ENCODE measurements at regions not wholly inside any gene's neighbourhood (a gene's known extent, or its start where the extent isn't known, plus 50 kb on each side); places are given as distances from the start of the nearest gene placed in this dataset.
"Not testable (repeated sequence)": the region's sequence is repeated elsewhere in the genome, so short reads cannot be mapped to it uniquely, and the experiment has no call there.

- DNase-seq (ENCODE audit: low spot score); H3K4me3 ChIP-seq; H3K36me3 ChIP-seq; H3K27ac ChIP-seq; ATAC-seq (ENCODE audit: insufficient number of reproducible peaks, low FRiP score, low read depth); H3K27me3 ChIP-seq (replicated peaks; ENCODE audit: insufficient read depth); H3K9me3 ChIP-seq; H3K4me1 ChIP-seq (ENCODE audit: control insufficient read depth in 1 of 2, low read depth in 2 of 2): not testable (repeated sequence)
Observed at GRCh38 chr18:14460364-14460763, 83.0 kb downstream of the POTEC start.

GRCh38 chr18:14459826-14460225, 83.6 kb downstream of the POTEC start:
- not testable (repeated sequence) for H3K4me3 ChIP-seq; H3K4me1 ChIP-seq (ENCODE audit: control insufficient read depth in 1 of 2, low read depth in 2 of 2); H3K27ac ChIP-seq; H3K9me3 ChIP-seq; H3K27me3 ChIP-seq (replicated peaks; ENCODE audit: insufficient read depth); ATAC-seq (ENCODE audit: insufficient number of reproducible peaks, low FRiP score, low read depth); H3K36me3 ChIP-seq; DNase-seq (ENCODE audit: low spot score)

GRCh38 chr18:14458009-14458945, 85.1 kb downstream of the POTEC start:
- TF ChIP-seq CTCF (IDR thresholded peaks at IDR 0.05): peak; percentile 62
- DNase-seq (ENCODE audit: low spot score): not testable (repeated sequence)

GRCh38 chr18:14450637-14451009, 92.8 kb downstream of the POTEC start:
- H3K27ac ChIP-seq; H3K27me3 ChIP-seq (replicated peaks; ENCODE audit: insufficient read depth); H3K9me3 ChIP-seq; H3K4me1 ChIP-seq (ENCODE audit: control insufficient read depth in 1 of 2, low read depth in 2 of 2); DNase-seq (ENCODE audit: low spot score); H3K36me3 ChIP-seq; ATAC-seq (ENCODE audit: insufficient number of reproducible peaks, low FRiP score, low read depth): not testable (repeated sequence)
- peak overlapping the region; percentile 67 for H3K4me3 ChIP-seq

More at GRCh38 chr18:14458009-14458945, 85.1 kb downstream of the POTEC start:
- H3K9me3 ChIP-seq; H3K27ac ChIP-seq; H3K27me3 ChIP-seq (replicated peaks; ENCODE audit: insufficient read depth); H3K4me1 ChIP-seq (ENCODE audit: control insufficient read depth in 1 of 2, low read depth in 2 of 2); H3K36me3 ChIP-seq; ATAC-seq (ENCODE audit: insufficient number of reproducible peaks, low FRiP score, low read depth): not testable (repeated sequence)
- peak overlapping the region; percentile 63 for H3K4me3 ChIP-seq

GRCh38 chr18:14449995-14450636, 93.3 kb downstream of the POTEC start:
- not testable (repeated sequence) for H3K36me3 ChIP-seq; DNase-seq (ENCODE audit: low spot score); ATAC-seq (ENCODE audit: insufficient number of reproducible peaks, low FRiP score, low read depth); H3K4me1 ChIP-seq (ENCODE audit: control insufficient read depth in 1 of 2, low read depth in 2 of 2); H3K9me3 ChIP-seq; H3K27ac ChIP-seq; H3K27me3 ChIP-seq (replicated peaks; ENCODE audit: insufficient read depth)
- peak overlapping the region; percentile 67 for H3K4me3 ChIP-seq
- TF ChIP-seq CTCF (IDR thresholded peaks at IDR 0.05): peak; percentile 31

- not testable (repeated sequence) for DNase-seq (ENCODE audit: low spot score)
Observed at GRCh38 chr18:14449062-14449461, 94.3 kb downstream of the POTEC start.

GRCh38 chr18:14447715-14448114, 95.7 kb downstream of the POTEC start:
- not testable (repeated sequence) for H3K36me3 ChIP-seq; DNase-seq (ENCODE audit: low spot score); H3K9me3 ChIP-seq; ATAC-seq (ENCODE audit: insufficient number of reproducible peaks, low FRiP score, low read depth); H3K4me3 ChIP-seq; H3K4me1 ChIP-seq (ENCODE audit: control insufficient read depth in 1 of 2, low read depth in 2 of 2); H3K27ac ChIP-seq; H3K27me3 ChIP-seq (replicated peaks; ENCODE audit: insufficient read depth)

More at GRCh38 chr18:14449062-14449461, 94.3 kb downstream of the POTEC start:
- H3K27me3 ChIP-seq (replicated peaks; ENCODE audit: insufficient read depth); ATAC-seq (ENCODE audit: insufficient number of reproducible peaks, low FRiP score, low read depth); H3K36me3 ChIP-seq; H3K4me3 ChIP-seq; H3K27ac ChIP-seq; H3K4me1 ChIP-seq (ENCODE audit: control insufficient read depth in 1 of 2, low read depth in 2 of 2); H3K9me3 ChIP-seq: not testable (repeated sequence)

GRCh38 chr18:14435460-14435859, 107.9 kb downstream of the POTEC start:
- not testable (repeated sequence) for H3K9me3 ChIP-seq; ATAC-seq (ENCODE audit: insufficient number of reproducible peaks, low FRiP score, low read depth); H3K36me3 ChIP-seq; H3K4me3 ChIP-seq; H3K27ac ChIP-seq; H3K4me1 ChIP-seq (ENCODE audit: control insufficient read depth in 1 of 2, low read depth in 2 of 2); DNase-seq (ENCODE audit: low spot score); H3K27me3 ChIP-seq (replicated peaks; ENCODE audit: insufficient read depth)

GRCh38 chr18:14432371-14432770, 111.0 kb downstream of the POTEC start:
- H3K9me3 ChIP-seq; H3K27ac ChIP-seq; DNase-seq (ENCODE audit: low spot score); H3K27me3 ChIP-seq (replicated peaks; ENCODE audit: insufficient read depth); H3K36me3 ChIP-seq; ATAC-seq (ENCODE audit: insufficient number of reproducible peaks, low FRiP score, low read depth); H3K4me3 ChIP-seq; H3K4me1 ChIP-seq (ENCODE audit: control insufficient read depth in 1 of 2, low read depth in 2 of 2): not testable (repeated sequence)

GRCh38 chr18:14431031-14431521, 112.3 kb downstream of the POTEC start:
- not testable (repeated sequence) for H3K27ac ChIP-seq; ATAC-seq (ENCODE audit: insufficient number of reproducible peaks, low FRiP score, low read depth); DNase-seq (ENCODE audit: low spot score); H3K4me1 ChIP-seq (ENCODE audit: control insufficient read depth in 1 of 2, low read depth in 2 of 2); H3K36me3 ChIP-seq; H3K27me3 ChIP-seq (replicated peaks; ENCODE audit: insufficient read depth); H3K9me3 ChIP-seq
- peak overlapping the region; percentile 74 for H3K4me3 ChIP-seq
